ENCODE measurements at regions not wholly inside any gene's neighbourhood (a gene's known extent, or its start where the extent isn't known, plus 50 kb on each side); places are given as distances from the start of the nearest gene placed in this dataset.
A peak's percentile ranks its signal among the peaks of the same experiment; 100 is the strongest.

GRCh38 chr12:111031916-111032590, 111.7 kb upstream of the MYL2 start:
- DNase-seq (ENCODE audit: extremely low spot score, unreplicated experiment), result no peak
- peaks cover 80% of the 10 kb centered on the region for H3K27me3 Mint-ChIP-seq
- no peak for TF ChIP-seq CTCF (conservative IDR thresholded peaks at IDR 0.05)
- no peaks in the 10 kb centered on the region for H3K36me3 Mint-ChIP-seq
- H3K27ac Mint-ChIP-seq, result no peak overlapping the region
- H3K9me3 Mint-ChIP-seq, result no peaks in the 10 kb centered on the region
- peaks cover 14% of the 10 kb centered on the region for H3K4me1 Mint-ChIP-seq (ENCODE audit: unreplicated experiment)
- H3K4me3 Mint-ChIP-seq, result peak overlapping the region; percentile 74

GRCh38 chr12:111030800-111031199, 110.4 kb upstream of the MYL2 start:
- Mint-ChIP-seq H3K4me1 (ENCODE audit: unreplicated experiment) (peaks cover 18% of the 10 kb centered on the region), H3K27ac (no peak overlapping the region), H3K4me3 (no peak overlapping the region), H3K9me3 (no peaks in the 10 kb centered on the region), H3K36me3 (no peaks in the 10 kb centered on the region), H3K27me3 (peaks cover 81% of the 10 kb centered on the region)
- no peak for TF ChIP-seq CTCF (conservative IDR thresholded peaks at IDR 0.05)
- DNase-seq (ENCODE audit: extremely low spot score, unreplicated experiment), result no peak

GRCh38 chr12:111029732-111030131, 109.4 kb upstream of the MYL2 start:
- Mint-ChIP-seq H3K4me3 (no peak overlapping the region), H3K4me1 (ENCODE audit: unreplicated experiment) (peaks cover 16% of the 10 kb centered on the region), H3K27me3 (peaks cover 77% of the 10 kb centered on the region), H3K36me3 (no peaks in the 10 kb centered on the region), H3K27ac (no peak overlapping the region), H3K9me3 (no peaks in the 10 kb centered on the region)
- no peak for DNase-seq (ENCODE audit: extremely low spot score, unreplicated experiment)
- TF ChIP-seq CTCF (conservative IDR thresholded peaks at IDR 0.05), result no peak

- Mint-ChIP-seq H3K27me3 (peaks cover 80% of the 10 kb centered on the region), H3K27ac (no peak overlapping the region), H3K4me1 (ENCODE audit: unreplicated experiment) (peaks cover 16% of the 10 kb centered on the region), H3K9me3 (no peaks in the 10 kb centered on the region), H3K4me3 (no peak overlapping the region), H3K36me3 (no peaks in the 10 kb centered on the region)
- DNase-seq (ENCODE audit: extremely low spot score, unreplicated experiment), result no peak
- no peak for TF ChIP-seq CTCF (conservative IDR thresholded peaks at IDR 0.05)
Observed at GRCh38 chr12:111029305-111029704, 108.9 kb upstream of the MYL2 start.

- DNase-seq (ENCODE audit: extremely low spot score, unreplicated experiment), result no peak
- H3K27ac Mint-ChIP-seq, result no peak overlapping the region
- no peaks in the 10 kb centered on the region for H3K36me3 Mint-ChIP-seq
- TF ChIP-seq CTCF (conservative IDR thresholded peaks at IDR 0.05), result no peak
- peaks cover 84% of the 10 kb centered on the region for H3K27me3 Mint-ChIP-seq
- no peaks in the 10 kb centered on the region for H3K9me3 Mint-ChIP-seq
- H3K4me3 Mint-ChIP-seq, result no peak overlapping the region
- peaks cover 16% of the 10 kb centered on the region for H3K4me1 Mint-ChIP-seq (ENCODE audit: unreplicated experiment)
Observed at GRCh38 chr12:111028830-111029229, 108.5 kb upstream of the MYL2 start.

Measured in type B pancreatic cell (in vitro differentiated cells).